ENCODE measurements at regions not wholly inside any gene's neighbourhood (a gene's known extent, or its start where the extent isn't known, plus 50 kb on each side); places are given as distances from the start of the nearest gene placed in this dataset.
"Not testable (repeated sequence)": the region's sequence is repeated elsewhere in the genome, so short reads cannot be mapped to it uniquely, and the experiment has no call there.

DNA sequence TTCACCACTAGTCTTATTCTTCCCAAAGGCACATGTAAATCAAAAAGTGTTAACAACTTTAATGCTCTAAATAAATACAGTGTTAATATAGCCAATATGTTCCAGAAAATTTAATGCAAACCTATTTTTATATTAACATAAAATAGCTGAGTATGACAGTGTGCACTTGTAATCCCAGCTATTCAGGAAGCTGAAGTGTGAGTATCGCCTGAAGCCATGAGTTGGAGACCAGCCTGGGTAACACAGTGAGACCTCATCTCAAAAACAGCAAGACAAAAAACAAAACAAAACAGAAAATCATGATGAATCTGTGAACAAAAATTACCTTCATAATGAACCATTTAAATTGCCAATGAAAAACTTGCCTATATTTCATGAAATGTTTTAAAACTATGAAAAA lies 798.9 kb downstream of the SLC6A15 start:
- no peak for DNase-seq

DNA sequence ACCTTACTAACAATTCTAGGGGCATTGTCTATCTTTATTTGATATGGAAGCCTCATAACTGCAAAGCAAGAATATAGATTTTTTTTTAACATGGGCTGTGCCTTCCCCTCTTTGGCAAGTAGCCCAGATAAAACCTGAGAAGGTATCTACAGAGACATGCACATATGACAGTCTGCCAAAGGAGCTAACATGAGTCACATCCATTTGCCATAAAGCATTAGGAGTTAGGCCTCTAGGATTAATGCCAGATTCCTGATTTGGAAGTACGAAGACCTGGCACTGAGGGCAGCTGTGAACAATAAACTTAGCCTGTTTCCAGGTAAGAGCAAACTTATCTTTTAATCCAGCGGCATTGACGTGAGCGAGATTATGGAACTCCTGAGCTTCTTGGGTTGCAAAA lies 808.7 kb downstream of the SLC6A15 start:
- not testable (repeated sequence) for DNase-seq

DNA sequence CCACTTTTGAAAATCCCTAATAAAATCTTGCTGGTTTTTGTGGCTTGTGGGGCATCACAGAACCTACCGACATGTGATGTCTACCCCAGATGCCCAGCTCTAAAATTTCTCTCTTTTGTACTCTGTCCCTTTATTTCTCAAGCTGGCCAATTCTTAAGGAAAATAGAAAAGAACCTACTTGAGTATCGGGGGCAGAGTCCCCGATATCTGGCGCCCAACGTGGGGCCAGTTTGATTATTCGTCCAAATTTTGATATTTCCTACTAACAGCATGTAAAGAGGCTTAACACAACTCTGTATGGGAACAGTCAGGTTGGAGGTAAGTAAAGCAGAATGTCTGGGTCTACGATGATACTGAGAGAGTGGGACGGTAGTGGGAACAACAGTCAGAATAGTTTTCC lies 810.6 kb downstream of the SLC6A15 start:
- not testable (repeated sequence) for DNase-seq

DNA sequence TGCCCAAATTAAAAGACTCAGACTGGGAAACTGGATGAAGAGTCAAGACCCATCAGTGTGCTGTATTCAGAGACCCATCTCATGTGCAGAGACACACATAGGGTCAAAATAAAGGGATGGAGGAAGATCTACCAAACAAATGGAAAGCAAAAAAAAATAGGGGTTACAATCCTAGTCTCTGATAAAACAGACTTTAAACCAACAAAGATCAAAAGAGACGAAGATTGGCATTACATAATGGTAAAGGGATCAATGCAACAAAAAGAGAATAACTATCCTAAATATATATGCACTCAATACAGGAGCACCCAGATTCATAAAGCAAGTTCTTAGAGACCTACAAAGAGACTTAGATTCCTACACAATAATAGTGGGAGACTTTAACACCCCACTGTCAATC lies 813.0 kb downstream of the SLC6A15 start:
- not testable (repeated sequence) for DNase-seq

DNA sequence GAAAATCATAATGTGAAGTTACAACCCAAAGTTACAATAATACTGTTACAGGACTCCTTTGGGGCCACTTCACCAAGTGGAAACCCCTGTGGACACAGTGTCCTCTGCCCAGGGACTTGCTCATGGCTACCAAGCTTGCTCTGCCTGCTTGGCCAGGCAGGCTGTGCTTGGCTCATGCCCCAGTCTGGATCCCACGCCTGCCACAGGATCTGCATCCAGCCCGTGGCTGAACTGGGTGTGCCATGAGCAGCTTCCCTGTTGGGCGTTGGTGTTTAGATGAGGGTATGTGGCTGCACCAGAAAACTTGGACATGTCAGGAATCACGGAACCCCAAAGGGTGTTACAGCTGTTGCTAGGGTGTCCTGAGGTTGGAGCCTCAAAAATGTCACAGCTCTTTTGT lies 820.9 kb downstream of the SLC6A15 start:
- no peak for DNase-seq

DNA sequence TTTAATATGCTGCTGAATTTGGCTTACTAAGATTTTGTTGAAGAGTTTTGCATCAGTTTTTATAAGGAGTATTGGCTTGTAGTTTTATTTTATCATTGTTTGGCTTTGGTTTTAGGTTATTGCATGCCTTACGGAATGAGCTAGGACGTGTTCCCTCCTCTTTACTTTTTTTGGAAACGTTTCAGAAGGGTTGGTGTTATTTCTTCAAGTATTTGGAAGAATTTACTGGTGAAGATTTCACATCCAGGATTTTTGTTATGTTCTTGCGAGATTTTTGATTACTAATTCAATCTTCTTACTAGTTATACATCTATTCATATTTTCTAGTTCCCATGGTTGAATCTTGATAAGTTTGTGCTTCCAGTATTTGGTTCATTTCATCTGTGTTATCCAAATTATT lies 823.2 kb downstream of the SLC6A15 start:
- no peak for DNase-seq

DNA sequence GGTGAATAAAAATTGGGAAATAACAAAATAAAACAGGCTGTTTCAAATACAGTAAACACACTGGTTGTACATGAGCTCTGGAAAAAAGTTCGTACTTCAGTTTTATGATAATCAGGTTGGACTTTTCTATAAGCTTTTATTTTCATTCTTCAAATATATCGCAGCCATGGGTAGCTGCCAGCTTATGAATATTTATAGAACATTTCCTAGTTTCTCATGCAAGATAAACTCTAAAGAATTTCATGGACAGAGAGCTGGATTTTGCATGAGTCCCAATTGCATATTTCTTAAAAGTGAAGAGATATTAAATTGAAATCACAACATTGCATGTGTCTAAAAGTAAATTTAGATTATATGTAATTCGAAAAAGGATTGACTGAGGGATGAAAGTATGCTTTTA lies 827.6 kb downstream of the SLC6A15 start:
- no peak for DNase-seq

DNA sequence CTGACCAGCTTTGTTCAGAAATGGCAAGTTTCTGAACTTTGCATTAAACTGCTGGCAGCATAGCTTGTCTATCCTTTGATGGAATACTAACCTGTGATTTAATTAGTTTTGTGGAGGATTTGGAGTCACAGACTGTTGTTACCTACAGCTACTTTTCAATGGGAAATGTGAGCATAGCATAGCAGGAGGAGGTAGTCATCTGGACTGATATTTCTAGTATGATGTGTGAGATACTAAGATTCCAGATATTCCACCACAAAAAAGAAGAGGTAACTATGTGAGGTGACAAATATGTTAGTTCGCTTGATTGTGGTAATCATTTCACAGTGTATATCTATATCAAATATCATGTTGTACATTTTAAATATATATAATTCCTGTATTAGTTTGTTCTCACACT lies 833.0 kb downstream of the SLC6A15 start:
- no peak for DNase-seq

DNA sequence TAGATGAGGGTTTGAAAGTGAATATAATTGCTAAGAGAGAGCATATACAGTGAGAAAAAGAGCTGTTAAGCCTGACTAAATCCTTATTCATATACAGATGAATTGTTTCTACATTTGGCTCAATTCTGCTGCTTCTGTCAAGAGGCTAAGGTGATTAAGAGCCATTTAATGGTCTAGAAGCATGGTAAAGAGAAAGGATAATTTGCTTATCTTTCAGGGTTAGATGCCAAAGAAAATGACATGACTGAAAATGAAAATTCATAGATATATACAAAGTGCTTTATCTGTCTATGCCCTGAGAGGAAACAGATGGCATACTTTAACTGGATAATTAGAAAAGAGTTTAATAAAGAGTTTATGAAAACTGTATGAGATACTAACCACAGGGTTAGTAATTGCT lies 834.9 kb downstream of the SLC6A15 start:
- no peak for DNase-seq

DNA sequence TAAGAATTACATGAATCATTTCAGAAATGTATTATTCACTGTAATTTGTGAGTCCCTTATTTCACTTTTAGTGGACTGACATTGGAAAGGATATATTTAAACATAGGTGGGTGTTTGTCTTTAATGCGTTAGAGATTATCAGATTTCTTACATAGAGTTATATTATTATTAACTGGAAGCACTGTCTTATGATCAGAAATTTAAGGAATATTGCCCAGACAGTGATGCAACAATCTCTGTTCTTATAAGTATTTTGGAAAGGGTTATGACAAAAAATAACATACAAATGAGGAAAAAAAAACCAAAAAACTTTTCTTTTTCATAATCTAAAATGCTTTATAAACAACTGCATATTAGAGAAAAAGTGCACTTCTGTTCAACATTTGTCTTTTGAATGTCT lies 836.6 kb downstream of the SLC6A15 start:
- DNase-seq: no peak

DNA sequence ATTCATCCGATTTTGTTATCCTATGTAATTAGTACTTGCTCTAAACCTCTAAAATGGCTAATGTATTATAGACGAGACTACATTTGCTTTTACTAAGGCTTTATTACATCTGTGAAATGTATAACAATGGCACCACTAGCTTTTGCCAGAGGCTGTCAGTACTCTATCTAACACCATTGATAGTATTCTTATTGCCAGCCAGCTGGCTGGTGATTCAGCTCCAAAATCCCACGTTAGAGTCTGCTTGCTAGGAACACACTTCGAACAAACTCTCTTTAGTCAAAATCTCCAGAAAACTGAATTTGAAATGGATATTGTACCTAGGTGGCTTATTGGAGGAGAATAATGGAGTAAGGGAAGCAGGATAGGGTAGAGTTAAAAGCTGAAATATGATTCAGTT lies 839.2 kb downstream of the SLC6A15 start:
- no peak for DNase-seq

DNA sequence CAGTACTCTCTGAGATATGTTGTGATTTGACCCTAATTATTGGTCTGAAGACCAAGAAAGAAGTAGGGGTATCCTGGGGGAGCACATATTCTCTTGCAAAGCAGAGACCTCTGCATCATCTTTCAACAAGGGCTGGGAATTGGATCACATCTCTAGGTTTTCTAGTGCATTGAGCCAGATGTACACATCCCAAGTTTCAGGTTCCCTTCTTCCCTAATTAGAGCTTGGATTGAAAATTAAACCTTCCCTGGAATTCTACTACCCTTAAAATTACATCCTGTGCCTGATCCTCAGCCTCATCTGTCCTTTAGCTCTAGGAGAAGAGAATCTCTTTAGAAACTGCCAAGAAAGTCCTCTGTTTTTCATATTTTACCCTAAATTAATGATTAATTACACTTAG lies 839.6 kb downstream of the SLC6A15 start:
- no peak for DNase-seq

DNA sequence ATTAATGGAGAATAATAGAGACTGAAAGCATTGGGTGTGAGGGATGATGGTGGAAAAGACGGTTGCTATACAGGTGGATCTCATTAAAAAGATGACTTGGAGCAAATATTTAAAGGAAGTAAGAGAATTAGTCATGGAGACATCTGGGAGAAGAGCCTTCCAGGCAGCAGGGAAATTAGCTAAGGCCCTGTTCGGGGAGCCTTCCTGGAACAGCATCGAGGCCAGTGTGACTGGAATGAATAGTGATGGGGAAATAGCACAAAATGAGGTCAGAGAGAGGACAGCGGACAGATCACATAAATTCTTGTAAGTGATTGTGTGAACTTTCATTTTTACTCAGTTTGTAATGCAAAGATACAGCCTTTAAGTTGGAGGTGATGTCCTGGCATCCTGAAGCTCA lies 842.3 kb downstream of the SLC6A15 start:
- DNase-seq: no peak

DNA sequence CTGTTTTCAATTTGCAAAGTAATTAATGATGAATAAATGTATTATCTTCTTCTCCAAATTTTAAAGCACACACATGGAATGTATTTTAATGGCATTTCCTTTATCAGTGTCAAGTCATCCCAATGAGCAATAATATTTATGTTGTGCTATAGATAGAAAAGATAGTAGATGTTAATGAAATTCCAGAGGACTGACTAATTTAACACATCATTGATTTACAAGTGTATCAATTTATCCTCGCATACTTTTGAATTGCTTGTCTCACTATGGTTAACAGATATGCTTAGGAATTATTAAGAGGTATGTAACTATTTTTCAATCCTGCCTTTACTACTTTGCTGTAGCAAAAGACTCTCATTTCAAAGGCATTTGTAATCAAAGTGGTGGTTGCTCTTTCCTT lies 842.9 kb downstream of the SLC6A15 start:
- DNase-seq: no peak

DNA sequence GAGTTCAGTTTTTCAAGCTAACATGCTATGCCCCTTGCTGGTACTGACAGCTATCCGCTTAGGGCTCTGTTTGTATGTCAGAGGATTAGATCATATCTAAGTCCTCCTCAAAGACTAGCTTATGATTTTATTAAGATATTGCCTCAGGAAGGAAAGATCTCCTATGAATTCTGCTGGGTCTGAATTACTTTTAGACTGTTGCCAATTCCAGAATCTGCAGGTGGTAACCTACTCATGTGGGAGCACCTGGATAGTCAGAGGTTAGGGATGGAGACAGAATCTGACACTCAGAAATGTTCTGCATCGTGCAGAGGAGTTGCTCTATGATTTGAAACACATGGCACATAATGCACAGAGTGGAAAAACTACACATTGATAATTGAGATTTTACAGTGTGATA lies 843.4 kb downstream of the SLC6A15 start:
- DNase-seq: no peak

DNA sequence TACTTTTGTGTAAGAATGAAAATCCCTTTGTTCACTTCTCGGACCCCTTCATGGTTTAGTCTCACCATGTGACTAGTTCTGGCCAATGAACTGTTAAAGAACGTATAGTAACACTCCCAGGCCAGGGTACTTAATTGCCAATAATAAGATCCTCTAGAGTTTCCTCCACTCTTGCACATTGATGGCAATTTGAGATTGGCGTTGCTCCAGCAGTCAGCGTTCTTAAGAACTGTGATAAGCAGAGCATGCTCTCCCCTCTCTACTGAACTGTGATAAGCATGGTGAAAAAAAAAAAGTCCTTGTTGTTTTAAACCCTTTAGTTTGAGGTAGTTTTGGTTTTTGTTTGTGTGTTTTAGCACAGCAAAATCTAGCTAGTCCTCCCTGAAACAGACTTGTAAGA lies 854.5 kb downstream of the SLC6A15 start:
- no peak for DNase-seq

DNA sequence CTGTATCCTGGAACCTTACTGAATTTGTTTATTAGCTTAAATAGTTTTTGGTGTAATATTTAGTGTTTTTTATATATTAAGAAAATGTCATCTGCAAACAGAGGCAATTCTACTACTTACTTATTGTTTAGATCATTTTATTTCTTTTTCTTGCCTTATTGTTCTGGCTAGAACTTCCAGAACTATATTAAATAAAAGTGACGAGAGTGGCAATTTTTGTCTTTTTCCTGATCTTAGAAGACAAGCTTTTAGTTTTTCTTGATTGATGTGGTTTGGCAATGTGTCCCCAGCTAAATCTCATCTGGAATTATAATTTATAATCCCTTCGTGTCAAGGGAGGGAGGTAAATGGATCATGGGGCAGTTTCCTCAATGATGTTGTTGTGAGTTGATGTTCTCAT lies 857.8 kb downstream of the SLC6A15 start:
- DNase-seq: no peak

DNA sequence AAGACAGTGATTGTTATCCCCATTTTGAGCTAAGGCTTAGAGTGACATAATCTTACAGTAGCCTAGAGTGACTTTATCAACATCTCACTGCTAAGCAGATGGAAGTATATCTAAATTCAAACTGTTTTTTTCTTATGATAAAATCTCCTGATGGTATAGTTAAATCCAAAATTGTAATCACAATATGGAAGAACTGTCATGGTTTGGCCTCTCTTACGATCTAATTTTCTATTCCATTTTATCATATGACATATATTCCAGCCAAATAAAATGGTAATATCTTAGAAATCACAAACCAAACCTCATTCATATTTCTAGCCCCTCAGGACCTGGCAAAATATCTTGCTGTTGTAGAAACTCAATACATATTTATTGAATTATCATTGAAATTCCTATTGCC lies 864.7 kb downstream of the SLC6A15 start:
- DNase-seq: no peak

DNA sequence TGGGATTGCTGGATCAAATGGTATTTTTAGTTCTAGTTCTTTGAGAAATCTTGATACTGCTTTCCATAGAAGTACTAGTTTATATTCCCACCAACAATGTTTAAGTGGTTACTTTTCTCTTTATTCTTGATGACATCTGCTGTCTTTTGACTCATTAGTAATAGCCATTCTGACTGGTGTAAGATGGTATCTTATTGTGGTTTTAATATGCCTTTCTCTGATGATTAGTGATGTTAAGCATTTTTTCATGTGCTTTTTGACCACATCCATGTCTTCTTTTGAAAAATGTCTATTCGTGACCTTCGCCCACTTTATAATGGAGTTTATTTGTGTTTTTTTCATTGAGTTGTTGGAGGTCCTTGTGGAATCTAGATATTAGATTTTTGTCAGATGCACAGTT lies 865.7 kb downstream of the SLC6A15 start:
- no peak for DNase-seq

DNA sequence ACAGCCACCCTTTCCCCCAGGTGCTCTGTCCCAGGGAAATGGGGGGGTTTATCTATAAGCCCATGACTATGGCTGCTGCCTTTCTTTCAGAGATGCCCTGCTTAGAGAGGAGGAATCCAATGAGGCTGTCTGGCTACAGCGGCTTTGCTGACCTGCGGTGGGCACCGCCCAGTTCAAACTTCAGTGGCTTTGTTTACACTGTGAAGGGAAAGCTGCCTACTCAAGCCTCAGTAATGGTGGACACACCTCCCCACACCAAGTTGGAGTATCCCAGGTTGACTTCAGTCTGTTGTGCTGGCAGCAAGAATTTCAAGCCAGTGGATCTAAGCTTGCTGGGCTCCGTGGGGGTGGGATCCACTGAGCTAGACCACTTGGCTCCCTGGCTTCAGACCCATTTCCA lies 869.2 kb downstream of the SLC6A15 start:
- no peak for DNase-seq

DNA sequence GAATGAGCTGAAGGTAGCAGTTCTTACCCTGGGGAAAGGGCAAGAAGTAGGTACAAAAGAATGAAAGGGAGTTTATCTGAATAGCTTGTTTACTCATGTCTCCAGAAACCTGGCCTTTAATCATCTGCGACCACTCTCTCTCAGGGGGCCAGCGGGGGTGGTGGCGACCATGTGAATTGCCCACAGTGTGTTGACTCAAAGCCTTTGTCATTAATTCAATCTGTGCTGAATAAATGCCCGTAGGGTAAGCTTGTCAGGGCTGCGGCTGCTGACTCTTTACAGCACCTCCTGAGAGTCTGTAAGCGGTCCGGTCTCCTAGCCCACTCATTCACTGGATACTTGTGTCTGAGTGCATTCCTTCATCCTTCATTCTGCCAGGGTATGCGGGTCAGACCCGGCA lies 874.4 kb downstream of the SLC6A15 start:
- no peak for DNase-seq

DNA sequence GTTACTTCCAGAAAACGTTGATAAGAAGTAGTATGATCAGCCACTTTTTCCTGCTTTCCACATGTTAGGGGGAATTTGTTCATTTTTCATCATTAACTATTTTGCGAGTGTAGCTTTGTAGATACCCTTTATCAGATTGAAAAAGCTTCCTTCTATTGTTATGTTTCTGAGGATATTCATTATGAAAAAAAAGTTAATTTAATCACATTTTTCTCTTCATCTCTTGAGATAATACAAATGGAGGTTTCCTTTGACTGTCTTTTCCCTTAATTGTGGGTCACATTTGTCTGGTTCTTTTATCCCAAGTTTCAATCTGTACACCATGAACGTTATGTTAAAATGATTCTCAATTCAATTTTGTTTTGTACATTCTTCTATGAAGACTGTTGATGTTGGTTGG lies 875.7 kb downstream of the SLC6A15 start:
- DNase-seq: no peak

DNA sequence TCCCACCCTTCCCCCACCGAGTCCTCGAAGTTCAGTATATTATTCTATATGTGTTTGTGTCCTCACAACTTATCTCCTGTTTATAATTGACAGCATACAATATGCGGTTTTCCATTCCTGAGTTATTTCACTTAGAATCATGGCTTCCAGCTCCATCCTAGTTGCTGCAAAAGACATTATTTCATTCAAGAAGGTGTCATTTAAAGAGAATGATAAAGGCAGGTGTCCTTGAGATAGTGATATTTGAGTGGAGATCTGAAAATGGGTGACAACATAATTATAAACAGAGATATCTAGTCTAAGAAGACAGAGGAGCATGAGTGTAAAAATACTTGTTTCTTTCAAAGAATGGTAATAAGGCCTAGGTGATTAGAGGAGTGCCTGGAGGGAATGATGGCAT lies 876.8 kb downstream of the SLC6A15 start:
- DNase-seq: no peak

DNA sequence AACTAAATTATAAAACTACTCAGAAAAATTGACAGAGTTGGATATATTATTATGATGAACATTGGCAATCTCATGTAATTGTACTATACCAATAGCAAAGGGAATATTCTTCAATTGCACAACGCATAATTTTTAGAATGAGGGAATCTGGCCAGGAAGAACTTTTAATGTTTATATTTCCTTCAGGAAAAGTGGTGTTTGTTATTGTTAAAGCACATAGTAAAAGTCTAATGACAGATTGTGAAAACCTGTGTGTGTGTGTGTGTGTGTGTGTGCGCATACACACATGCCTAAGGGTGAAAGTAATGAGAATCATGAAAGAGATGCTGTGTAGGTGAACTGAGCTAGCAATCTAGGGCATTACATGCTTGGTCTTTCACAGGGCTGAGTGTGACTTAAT lies 877.7 kb downstream of the SLC6A15 start:
- DNase-seq: no peak

DNA sequence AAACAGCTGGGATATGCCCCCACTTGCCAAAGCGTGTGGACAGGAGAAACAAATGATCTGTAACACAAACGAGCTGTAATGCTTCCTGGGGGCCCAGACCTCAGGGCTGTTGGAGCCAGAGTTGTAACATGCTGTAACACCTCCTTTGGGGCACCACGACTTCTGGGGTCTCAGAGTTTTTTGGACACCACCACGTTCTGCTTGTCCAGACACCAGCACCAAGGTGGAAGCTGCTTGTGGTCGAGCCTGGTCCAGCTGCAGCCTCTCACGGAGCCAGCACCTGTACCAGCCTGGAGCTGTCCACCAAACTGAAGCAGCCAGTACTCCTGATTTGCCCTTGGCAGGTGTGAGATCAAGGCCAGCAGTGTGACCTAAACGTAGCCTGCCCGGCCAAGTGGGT lies 879.4 kb downstream of the SLC6A15 start:
- no peak for DNase-seq

DNA sequence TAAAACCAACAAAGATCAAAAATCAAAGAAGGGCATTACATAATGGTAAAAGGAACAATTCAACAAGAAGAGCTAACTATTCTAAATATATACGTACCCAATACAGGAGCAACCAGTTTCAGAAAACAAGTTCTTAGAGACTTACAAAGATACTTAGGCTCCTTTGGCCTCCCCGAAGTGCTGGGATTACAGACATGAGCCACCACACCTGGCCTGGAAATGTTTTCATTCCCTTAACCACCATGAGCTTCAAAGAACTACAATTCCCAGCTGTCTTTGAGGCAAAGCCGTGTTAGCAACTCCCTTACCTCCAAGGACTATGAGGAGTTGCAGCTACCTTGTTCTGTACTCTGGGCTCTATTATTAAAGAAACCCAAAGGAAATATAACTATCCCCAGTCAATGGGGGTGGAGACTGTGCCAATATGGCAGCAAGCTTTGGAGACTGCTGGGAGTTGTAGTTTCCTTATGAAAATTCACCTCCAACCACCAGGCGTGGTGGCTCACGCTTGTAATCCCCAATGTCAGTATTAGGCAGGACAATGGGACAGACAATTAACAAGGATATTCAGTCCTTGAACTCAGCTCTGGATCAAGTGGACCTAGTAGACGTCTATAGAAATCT lies 893.9 kb downstream of the SLC6A15 start:
- DNase-seq: not testable (repeated sequence)

All from NCI-H1694 treated with DMSO at 0.1 percent for 48 hours (cell line).